DMS79 treated with DMSO at 0.1 percent for 48 hours (cell line): ENCODE measurements at regions not wholly inside any gene's neighbourhood (a gene's known extent, or its start where the extent isn't known, plus 50 kb on each side); places are given as distances from the start of the nearest gene placed in this dataset.

Experiments used
- DNase-seq: peaks from one replicate; lab custom pipeline; 2025; lab: John Stamatoyannopoulos, UW

GRCh38 chr2:118698564-118698963 is 148.9 kb downstream of the EN1 start:
- DNase-seq, result no peak

- no peak for DNase-seq
Measured at GRCh38 chr2:118697781-118698180, 149.7 kb downstream of the EN1 start.

- DNase-seq, result no peak
Measured at GRCh38 chr2:118696786-118697465, 150.5 kb downstream of the EN1 start.

GRCh38 chr2:118693287-118693822 is 154.1 kb downstream of the EN1 start:
- no peak for DNase-seq

GRCh38 chr2:118689874-118690273 is 157.6 kb downstream of the EN1 start:
- DNase-seq, result no peak

- DNase-seq, result no peak
Measured at GRCh38 chr2:118689456-118689855, 158.0 kb downstream of the EN1 start.

GRCh38 chr2:118689033-118689432 is 158.4 kb downstream of the EN1 start:
- no peak for DNase-seq

GRCh38 chr2:118687698-118688097 is 159.8 kb downstream of the EN1 start:
- no peak for DNase-seq

- no peak for DNase-seq
Measured at GRCh38 chr2:118687192-118687591, 160.3 kb downstream of the EN1 start.

GRCh38 chr2:118686346-118686745 is 161.1 kb downstream of the EN1 start:
- DNase-seq, result no peak

GRCh38 chr2:118683460-118683859 is 164.0 kb downstream of the EN1 start:
- DNase-seq, result no peak

- no peak for DNase-seq
Measured at GRCh38 chr2:118678985-118679384, 168.5 kb downstream of the EN1 start.

- DNase-seq, result no peak
Measured at GRCh38 chr2:118677546-118677945, 169.9 kb downstream of the EN1 start.

- no peak for DNase-seq
Measured at GRCh38 chr2:118675531-118675930, 171.9 kb downstream of the EN1 start.

- DNase-seq, result no peak
Measured at GRCh38 chr2:118672571-118673158, 174.8 kb downstream of the EN1 start.

- no peak for DNase-seq
Measured at GRCh38 chr2:118671701-118672454, 175.6 kb downstream of the EN1 start.

- DNase-seq, result no peak
Measured at GRCh38 chr2:118670838-118671237, 176.6 kb downstream of the EN1 start.

- no peak for DNase-seq
Measured at GRCh38 chr2:118670276-118670675, 177.2 kb downstream of the EN1 start.

- DNase-seq, result no peak
Measured at GRCh38 chr2:118669654-118670053, 177.8 kb downstream of the EN1 start.

- DNase-seq, result no peak
Measured at GRCh38 chr2:118668431-118669424, 178.7 kb downstream of the EN1 start.

- DNase-seq, result no peak
Measured at GRCh38 chr2:118667964-118668363, 179.5 kb downstream of the EN1 start.

- DNase-seq, result no peak
Measured at GRCh38 chr2:118667348-118667747, 180.1 kb downstream of the EN1 start.
